ENCODE measurements at regions not wholly inside any gene's neighbourhood (a gene's known extent, or its start where the extent isn't known, plus 50 kb on each side); places are given as distances from the start of the nearest gene placed in this dataset.

GRCh38 chr12:33795536-33795935 is 226.8 kb upstream of the ALG10 start:
- no peak overlapping the region for H3K23ac ChIP-seq (ENCODE audit: low read length in 2 of 2)

GRCh38 chr12:33813536-33813935 is 208.8 kb upstream of the ALG10 start:
- Histone ChIP-seq H3K4ac (ENCODE audit: low read depth in 1 of 2, low read length in 2 of 2) (no peak overlapping the region), H3K36me3 (ENCODE audit: control insufficient read depth in 1 of 2, insufficient read depth in 2 of 2, low read depth in 1 of 2, low read length in 2 of 2) (no peaks in the 10 kb centered on the region), H3K27me3 (ENCODE audit: control insufficient read depth in 1 of 2, insufficient read depth in 1 of 2, low read length in 2 of 2) (no peaks in the 10 kb centered on the region), H4K91ac (ENCODE audit: low read length) (no peak overlapping the region), H3K79me1 (replicated peaks; ENCODE audit: low read length, poor library complexity, severe bottlenecking) (no peaks in the 10 kb centered on the region), H3K14ac (ENCODE audit: low read length in 2 of 2) (no peak overlapping the region), H2BK120ac (ENCODE audit: low read depth, low read length) (no peak overlapping the region), H3K23ac (ENCODE audit: low read length in 2 of 2) (no peak overlapping the region), H2AFZ (ENCODE audit: low read depth, low read length) (no peak overlapping the region), H3K4me3 (ENCODE audit: insufficient read depth in 1 of 2, low read depth in 1 of 2, low read length in 2 of 2) (no peak overlapping the region), H2BK5ac (ENCODE audit: low read depth, low read length, poor library complexity, severe bottlenecking) (no peak overlapping the region), H3K9ac (ENCODE audit: low read length) (no peak overlapping the region), H3K9me3 (ENCODE audit: control insufficient read depth, low read length) (peaks cover 18% of the 10 kb centered on the region), H3K27ac (ENCODE audit: low read length, poor library complexity, severe bottlenecking) (no peak overlapping the region), H3K18ac (ENCODE audit: low read depth in 1 of 2, low read length in 2 of 2) (no peak overlapping the region), H2BK15ac (ENCODE audit: low read depth, poor library complexity, severe bottlenecking) (no peak overlapping the region), H2AK5ac (ENCODE audit: low read length, severe bottlenecking) (no peak overlapping the region), H4K8ac (ENCODE audit: low read length) (no peak overlapping the region), H3K4me1 (ENCODE audit: control insufficient read depth, insufficient read depth, low read depth, low read length) (no peaks in the 10 kb centered on the region), H2BK12ac (ENCODE audit: low read length in 2 of 2) (no peak overlapping the region), H3K4me2 (ENCODE audit: low read length, poor library complexity, severe bottlenecking) (no peak overlapping the region)
- 80% methylated on average over 2 of the region's 2 CpGs for WGBS
- no peak for DNase-seq

More at GRCh38 chr12:33795536-33795935, 226.8 kb upstream of the ALG10 start:
- Histone ChIP-seq H3K18ac (ENCODE audit: low read depth in 1 of 2, low read length in 2 of 2) (no peak overlapping the region), H4K91ac (ENCODE audit: low read length) (no peak overlapping the region), H2BK12ac (ENCODE audit: low read length in 2 of 2) (no peak overlapping the region), H3K4me3 (ENCODE audit: insufficient read depth in 1 of 2, low read depth in 1 of 2, low read length in 2 of 2) (no peak overlapping the region), H2BK5ac (ENCODE audit: low read depth, low read length, poor library complexity, severe bottlenecking) (no peak overlapping the region), H2BK120ac (ENCODE audit: low read depth, low read length) (no peak overlapping the region), H3K4ac (ENCODE audit: low read depth in 1 of 2, low read length in 2 of 2) (no peak overlapping the region), H3K4me1 (ENCODE audit: control insufficient read depth, insufficient read depth, low read depth, low read length) (no peaks in the 10 kb centered on the region), H3K9me3 (ENCODE audit: control insufficient read depth, low read length) (peaks cover 5% of the 10 kb centered on the region), H3K27ac (ENCODE audit: low read length, poor library complexity, severe bottlenecking) (no peak overlapping the region), H3K9ac (ENCODE audit: low read length) (no peak overlapping the region), H2BK15ac (ENCODE audit: low read depth, poor library complexity, severe bottlenecking) (no peak overlapping the region), H3K27me3 (ENCODE audit: control insufficient read depth in 1 of 2, insufficient read depth in 1 of 2, low read length in 2 of 2) (no peaks in the 10 kb centered on the region), H2AFZ (ENCODE audit: low read depth, low read length) (no peak overlapping the region), H4K8ac (ENCODE audit: low read length) (no peak overlapping the region), H3K4me2 (ENCODE audit: low read length, poor library complexity, severe bottlenecking) (no peak overlapping the region), H3K36me3 (ENCODE audit: control insufficient read depth in 1 of 2, insufficient read depth in 2 of 2, low read depth in 1 of 2, low read length in 2 of 2) (no peaks in the 10 kb centered on the region), H2AK5ac (ENCODE audit: low read length, severe bottlenecking) (no peak overlapping the region), H3K79me1 (replicated peaks; ENCODE audit: low read length, poor library complexity, severe bottlenecking) (no peaks in the 10 kb centered on the region), H3K14ac (ENCODE audit: low read length in 2 of 2) (no peak overlapping the region)
- WGBS: 61% methylated on average over 3 of the region's 3 CpGs
- DNase-seq: no peak

GRCh38 chr12:33817713-33818112 is 204.6 kb upstream of the ALG10 start:
- no peak overlapping the region for H2BK12ac ChIP-seq (ENCODE audit: low read length in 2 of 2)
- no peak overlapping the region for H3K27ac ChIP-seq (ENCODE audit: low read length, poor library complexity, severe bottlenecking)
- no peak overlapping the region for H3K14ac ChIP-seq (ENCODE audit: low read length in 2 of 2)
- no peaks in the 10 kb centered on the region for H3K79me1 ChIP-seq (replicated peaks; ENCODE audit: low read length, poor library complexity, severe bottlenecking)
- H3K18ac ChIP-seq (ENCODE audit: low read depth in 1 of 2, low read length in 2 of 2): no peak overlapping the region
- H3K4me2 ChIP-seq (ENCODE audit: low read length, poor library complexity, severe bottlenecking): no peak overlapping the region
- H2AFZ ChIP-seq (ENCODE audit: low read depth, low read length): no peak overlapping the region
- H2BK15ac ChIP-seq (ENCODE audit: low read depth, poor library complexity, severe bottlenecking): no peak overlapping the region
- H3K27me3 ChIP-seq (ENCODE audit: control insufficient read depth in 1 of 2, insufficient read depth in 1 of 2, low read length in 2 of 2): no peaks in the 10 kb centered on the region
- DNase-seq: no peak
- H3K9ac ChIP-seq (ENCODE audit: low read length): no peak overlapping the region
- no peak overlapping the region for H3K23ac ChIP-seq (ENCODE audit: low read length in 2 of 2)
- H4K8ac ChIP-seq (ENCODE audit: low read length): no peak overlapping the region
- no peak overlapping the region for H2BK120ac ChIP-seq (ENCODE audit: low read depth, low read length)
- peaks cover 19% of the 10 kb centered on the region for H3K9me3 ChIP-seq (ENCODE audit: control insufficient read depth, low read length)
- H3K36me3 ChIP-seq (ENCODE audit: control insufficient read depth in 1 of 2, insufficient read depth in 2 of 2, low read depth in 1 of 2, low read length in 2 of 2): no peaks in the 10 kb centered on the region
- no peak overlapping the region for H4K91ac ChIP-seq (ENCODE audit: low read length)
- WGBS: 78% methylated on average over 1 of the region's 1 CpG
- no peaks in the 10 kb centered on the region for H3K4me1 ChIP-seq (ENCODE audit: control insufficient read depth, insufficient read depth, low read depth, low read length)
- no peak overlapping the region for H3K4me3 ChIP-seq (ENCODE audit: insufficient read depth in 1 of 2, low read depth in 1 of 2, low read length in 2 of 2)
- H3K4ac ChIP-seq (ENCODE audit: low read depth in 1 of 2, low read length in 2 of 2): no peak overlapping the region
- H2BK5ac ChIP-seq (ENCODE audit: low read depth, low read length, poor library complexity, severe bottlenecking): no peak overlapping the region
- H2AK5ac ChIP-seq (ENCODE audit: low read length, severe bottlenecking): no peak overlapping the region

GRCh38 chr12:33818313-33818712 is 204.0 kb upstream of the ALG10 start:
- Histone ChIP-seq H3K4me1 (ENCODE audit: control insufficient read depth, insufficient read depth, low read depth, low read length) (no peaks in the 10 kb centered on the region), H2BK120ac (ENCODE audit: low read depth, low read length) (no peak overlapping the region), H3K79me1 (replicated peaks; ENCODE audit: low read length, poor library complexity, severe bottlenecking) (no peaks in the 10 kb centered on the region), H4K8ac (ENCODE audit: low read length) (no peak overlapping the region), H2BK5ac (ENCODE audit: low read depth, low read length, poor library complexity, severe bottlenecking) (no peak overlapping the region), H3K4ac (ENCODE audit: low read depth in 1 of 2, low read length in 2 of 2) (no peak overlapping the region), H3K14ac (ENCODE audit: low read length in 2 of 2) (no peak overlapping the region), H2BK15ac (ENCODE audit: low read depth, poor library complexity, severe bottlenecking) (no peak overlapping the region), H3K27ac (ENCODE audit: low read length, poor library complexity, severe bottlenecking) (no peak overlapping the region), H3K4me3 (ENCODE audit: insufficient read depth in 1 of 2, low read depth in 1 of 2, low read length in 2 of 2) (no peak overlapping the region), H3K36me3 (ENCODE audit: control insufficient read depth in 1 of 2, insufficient read depth in 2 of 2, low read depth in 1 of 2, low read length in 2 of 2) (no peaks in the 10 kb centered on the region), H3K27me3 (ENCODE audit: control insufficient read depth in 1 of 2, insufficient read depth in 1 of 2, low read length in 2 of 2) (no peaks in the 10 kb centered on the region), H2AK5ac (ENCODE audit: low read length, severe bottlenecking) (no peak overlapping the region), H3K9ac (ENCODE audit: low read length) (no peak overlapping the region), H3K4me2 (ENCODE audit: low read length, poor library complexity, severe bottlenecking) (no peak overlapping the region), H3K23ac (ENCODE audit: low read length in 2 of 2) (no peak overlapping the region), H3K9me3 (ENCODE audit: control insufficient read depth, low read length) (peaks cover 20% of the 10 kb centered on the region), H4K91ac (ENCODE audit: low read length) (no peak overlapping the region), H2BK12ac (ENCODE audit: low read length in 2 of 2) (no peak overlapping the region), H2AFZ (ENCODE audit: low read depth, low read length) (no peak overlapping the region), H3K18ac (ENCODE audit: low read depth in 1 of 2, low read length in 2 of 2) (no peak overlapping the region)
- no peak for DNase-seq
- WGBS: 61% methylated on average over 5 of the region's 5 CpGs
